ENCODE measurements at regions not wholly inside any gene's neighbourhood (a gene's known extent, or its start where the extent isn't known, plus 50 kb on each side); places are given as distances from the start of the nearest gene placed in this dataset.

DNA sequence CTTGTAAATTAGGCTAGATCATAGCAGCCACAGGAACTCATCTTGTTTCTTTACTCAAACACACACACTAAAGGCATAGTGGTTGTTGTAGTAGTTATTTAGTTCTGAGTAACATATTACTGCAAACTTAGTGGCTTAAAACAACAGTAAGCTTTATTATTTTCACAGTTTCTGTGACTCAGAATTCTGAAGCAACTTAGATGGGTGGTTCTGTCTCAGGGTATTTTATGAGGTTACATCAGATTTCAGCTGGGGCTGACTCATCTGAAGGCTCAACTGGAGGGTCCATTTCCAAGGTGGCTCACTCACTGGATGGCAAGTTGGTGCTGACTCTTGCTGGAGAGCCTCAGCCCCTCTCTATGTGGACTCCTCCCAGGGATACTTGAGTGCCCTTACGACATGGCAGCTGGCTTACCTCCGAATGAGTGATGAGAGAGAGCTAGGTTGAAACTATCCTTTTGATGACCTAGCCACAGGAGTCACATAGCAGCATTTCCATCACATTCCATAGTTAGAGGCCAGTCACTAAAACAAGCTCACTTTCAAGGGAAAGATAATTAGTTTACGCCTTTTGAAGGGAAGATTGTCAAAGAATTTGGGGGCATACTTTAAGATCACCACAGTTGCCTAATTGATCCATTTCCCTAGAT is 101.0 kb upstream of the PRNP start:
- POLR2A ChIA-PET = no interaction called here
- H2AFZ ChIP-seq (ENCODE audit: low read depth) = no peak overlapping the region
- no peaks in the 10 kb centered on the region for H3F3A ChIP-seq (replicated peaks; ENCODE audit: insufficient read depth)
- H3K79me2 ChIP-seq (ENCODE audit: insufficient read depth) = no peaks in the 10 kb centered on the region
- H4K20me1 ChIP-seq (ENCODE audit: insufficient read depth) = no peaks in the 10 kb centered on the region
- no peak overlapping the region for H3K4me2 ChIP-seq
- H3K4me1 ChIP-seq (ENCODE audit: control insufficient read depth in 1 of 2, insufficient read depth in 2 of 2, low read depth in 1 of 2, low read length in 1 of 2) = no peaks in the 10 kb centered on the region
- no peaks in the 10 kb centered on the region for H3K36me3 ChIP-seq (replicated peaks in 1 of 2; ENCODE audit: control insufficient read depth in 1 of 2, insufficient read depth in 2 of 2, low read length in 1 of 2)
- no peak for DNase-seq
- TF ChIP-seq JUND (IDR thresholded peaks at IDR 0.05) = no peak
- TF ChIP-seq, protein P1, sequence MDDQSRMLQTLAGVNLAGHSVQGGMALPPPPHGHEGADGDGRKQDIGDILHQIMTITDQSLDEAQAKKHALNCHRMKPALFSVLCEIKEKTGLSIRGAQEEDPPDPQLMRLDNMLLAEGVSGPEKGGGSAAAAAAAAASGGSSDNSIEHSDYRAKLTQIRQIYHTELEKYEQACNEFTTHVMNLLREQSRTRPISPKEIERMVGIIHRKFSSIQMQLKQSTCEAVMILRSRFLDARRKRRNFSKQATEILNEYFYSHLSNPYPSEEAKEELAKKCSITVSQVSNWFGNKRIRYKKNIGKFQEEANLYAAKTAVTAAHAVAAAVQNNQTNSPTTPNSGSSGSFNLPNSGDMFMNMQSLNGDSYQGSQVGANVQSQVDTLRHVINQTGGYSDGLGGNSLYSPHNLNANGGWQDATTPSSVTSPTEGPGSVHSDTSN (IDR thresholded peaks at IDR 0.05) = no peak
- TF ChIP-seq, protein P2, sequence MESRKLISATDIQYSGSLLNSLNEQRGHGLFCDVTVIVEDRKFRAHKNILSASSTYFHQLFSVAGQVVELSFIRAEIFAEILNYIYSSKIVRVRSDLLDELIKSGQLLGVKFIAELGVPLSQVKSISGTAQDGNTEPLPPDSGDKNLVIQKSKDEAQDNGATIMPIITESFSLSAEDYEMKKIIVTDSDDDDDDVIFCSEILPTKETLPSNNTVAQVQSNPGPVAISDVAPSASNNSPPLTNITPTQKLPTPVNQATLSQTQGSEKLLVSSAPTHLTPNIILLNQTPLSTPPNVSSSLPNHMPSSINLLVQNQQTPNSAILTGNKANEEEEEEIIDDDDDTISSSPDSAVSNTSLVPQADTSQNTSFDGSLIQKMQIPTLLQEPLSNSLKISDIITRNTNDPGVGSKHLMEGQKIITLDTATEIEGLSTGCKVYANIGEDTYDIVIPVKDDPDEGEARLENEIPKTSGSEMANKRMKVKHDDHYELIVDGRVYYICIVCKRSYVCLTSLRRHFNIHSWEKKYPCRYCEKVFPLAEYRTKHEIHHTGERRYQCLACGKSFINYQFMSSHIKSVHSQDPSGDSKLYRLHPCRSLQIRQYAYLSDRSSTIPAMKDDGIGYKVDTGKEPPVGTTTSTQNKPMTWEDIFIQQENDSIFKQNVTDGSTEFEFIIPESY (IDR thresholded peaks at IDR 0.05; ENCODE audit: borderline replicate concordance, low read depth) = no peak
- TF ChIP-seq, protein P3, sequence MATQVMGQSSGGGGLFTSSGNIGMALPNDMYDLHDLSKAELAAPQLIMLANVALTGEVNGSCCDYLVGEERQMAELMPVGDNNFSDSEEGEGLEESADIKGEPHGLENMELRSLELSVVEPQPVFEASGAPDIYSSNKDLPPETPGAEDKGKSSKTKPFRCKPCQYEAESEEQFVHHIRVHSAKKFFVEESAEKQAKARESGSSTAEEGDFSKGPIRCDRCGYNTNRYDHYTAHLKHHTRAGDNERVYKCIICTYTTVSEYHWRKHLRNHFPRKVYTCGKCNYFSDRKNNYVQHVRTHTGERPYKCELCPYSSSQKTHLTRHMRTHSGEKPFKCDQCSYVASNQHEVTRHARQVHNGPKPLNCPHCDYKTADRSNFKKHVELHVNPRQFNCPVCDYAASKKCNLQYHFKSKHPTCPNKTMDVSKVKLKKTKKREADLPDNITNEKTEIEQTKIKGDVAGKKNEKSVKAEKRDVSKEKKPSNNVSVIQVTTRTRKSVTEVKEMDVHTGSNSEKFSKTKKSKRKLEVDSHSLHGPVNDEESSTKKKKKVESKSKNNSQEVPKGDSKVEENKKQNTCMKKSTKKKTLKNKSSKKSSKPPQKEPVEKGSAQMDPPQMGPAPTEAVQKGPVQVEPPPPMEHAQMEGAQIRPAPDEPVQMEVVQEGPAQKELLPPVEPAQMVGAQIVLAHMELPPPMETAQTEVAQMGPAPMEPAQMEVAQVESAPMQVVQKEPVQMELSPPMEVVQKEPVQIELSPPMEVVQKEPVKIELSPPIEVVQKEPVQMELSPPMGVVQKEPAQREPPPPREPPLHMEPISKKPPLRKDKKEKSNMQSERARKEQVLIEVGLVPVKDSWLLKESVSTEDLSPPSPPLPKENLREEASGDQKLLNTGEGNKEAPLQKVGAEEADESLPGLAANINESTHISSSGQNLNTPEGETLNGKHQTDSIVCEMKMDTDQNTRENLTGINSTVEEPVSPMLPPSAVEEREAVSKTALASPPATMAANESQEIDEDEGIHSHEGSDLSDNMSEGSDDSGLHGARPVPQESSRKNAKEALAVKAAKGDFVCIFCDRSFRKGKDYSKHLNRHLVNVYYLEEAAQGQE (IDR thresholded peaks at IDR 0.05; ENCODE audit: low read depth, low read length) = no peak
- TF ChIP-seq EZH2phosphoT487 (IDR thresholded peaks at IDR 0.05; ENCODE audit: borderline replicate concordance, low read depth) = no peak
- TF ChIP-seq TAF1 (IDR thresholded peaks at IDR 0.05; ENCODE audit: borderline replicate concordance, low read depth, low read length) = no peak
- no peak for TF ChIP-seq CHD2 (IDR thresholded peaks at IDR 0.05; ENCODE audit: low read length, partially characterized antibody)
- no peak for TF ChIP-seq YY1 (IDR thresholded peaks at IDR 0.05; ENCODE audit: low read depth)
- TF ChIP-seq, protein P4, sequence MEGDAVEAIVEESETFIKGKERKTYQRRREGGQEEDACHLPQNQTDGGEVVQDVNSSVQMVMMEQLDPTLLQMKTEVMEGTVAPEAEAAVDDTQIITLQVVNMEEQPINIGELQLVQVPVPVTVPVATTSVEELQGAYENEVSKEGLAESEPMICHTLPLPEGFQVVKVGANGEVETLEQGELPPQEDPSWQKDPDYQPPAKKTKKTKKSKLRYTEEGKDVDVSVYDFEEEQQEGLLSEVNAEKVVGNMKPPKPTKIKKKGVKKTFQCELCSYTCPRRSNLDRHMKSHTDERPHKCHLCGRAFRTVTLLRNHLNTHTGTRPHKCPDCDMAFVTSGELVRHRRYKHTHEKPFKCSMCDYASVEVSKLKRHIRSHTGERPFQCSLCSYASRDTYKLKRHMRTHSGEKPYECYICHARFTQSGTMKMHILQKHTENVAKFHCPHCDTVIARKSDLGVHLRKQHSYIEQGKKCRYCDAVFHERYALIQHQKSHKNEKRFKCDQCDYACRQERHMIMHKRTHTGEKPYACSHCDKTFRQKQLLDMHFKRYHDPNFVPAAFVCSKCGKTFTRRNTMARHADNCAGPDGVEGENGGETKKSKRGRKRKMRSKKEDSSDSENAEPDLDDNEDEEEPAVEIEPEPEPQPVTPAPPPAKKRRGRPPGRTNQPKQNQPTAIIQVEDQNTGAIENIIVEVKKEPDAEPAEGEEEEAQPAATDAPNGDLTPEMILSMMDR (IDR thresholded peaks at IDR 0.05) = no peak
- CTCF ChIA-PET = no interaction called here
- no peak overlapping the region for H3K4me3 ChIP-seq (ENCODE audit: low read depth in 2 of 2, low read length in 1 of 2)
- H3K9me2 ChIP-seq = no peaks in the 10 kb centered on the region
- 24% methylated on average over 3 of the region's 3 CpGs for WGBS (ENCODE audit: low lambda C conversion rate)
- no peaks in the 10 kb centered on the region for H3K9me3 ChIP-seq
- no peak overlapping the region for H3K9ac ChIP-seq
- no peaks in the 10 kb centered on the region for H3K27me3 ChIP-seq (ENCODE audit: insufficient read depth)
- no peak overlapping the region for H3K27ac ChIP-seq (ENCODE audit: low read depth in 2 of 2, low read length in 1 of 2)

Data from SK-N-SH (cell line).